ENCODE measurements at regions not wholly inside any gene's neighbourhood (a gene's known extent, or its start where the extent isn't known, plus 50 kb on each side); places are given as distances from the start of the nearest gene placed in this dataset.

- TF ChIP-seq, protein P1, sequence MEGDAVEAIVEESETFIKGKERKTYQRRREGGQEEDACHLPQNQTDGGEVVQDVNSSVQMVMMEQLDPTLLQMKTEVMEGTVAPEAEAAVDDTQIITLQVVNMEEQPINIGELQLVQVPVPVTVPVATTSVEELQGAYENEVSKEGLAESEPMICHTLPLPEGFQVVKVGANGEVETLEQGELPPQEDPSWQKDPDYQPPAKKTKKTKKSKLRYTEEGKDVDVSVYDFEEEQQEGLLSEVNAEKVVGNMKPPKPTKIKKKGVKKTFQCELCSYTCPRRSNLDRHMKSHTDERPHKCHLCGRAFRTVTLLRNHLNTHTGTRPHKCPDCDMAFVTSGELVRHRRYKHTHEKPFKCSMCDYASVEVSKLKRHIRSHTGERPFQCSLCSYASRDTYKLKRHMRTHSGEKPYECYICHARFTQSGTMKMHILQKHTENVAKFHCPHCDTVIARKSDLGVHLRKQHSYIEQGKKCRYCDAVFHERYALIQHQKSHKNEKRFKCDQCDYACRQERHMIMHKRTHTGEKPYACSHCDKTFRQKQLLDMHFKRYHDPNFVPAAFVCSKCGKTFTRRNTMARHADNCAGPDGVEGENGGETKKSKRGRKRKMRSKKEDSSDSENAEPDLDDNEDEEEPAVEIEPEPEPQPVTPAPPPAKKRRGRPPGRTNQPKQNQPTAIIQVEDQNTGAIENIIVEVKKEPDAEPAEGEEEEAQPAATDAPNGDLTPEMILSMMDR (IDR thresholded peaks at IDR 0.05), result no peak
- TF ChIP-seq ESRRA (IDR thresholded peaks at IDR 0.05; ENCODE audit: borderline replicate concordance, low read length) (no peak), USF2 (IDR thresholded peaks at IDR 0.05) (no peak)
These were observed 156.5 kb upstream of the FOXA2 start for GRCh38 chr20:22740829-22741228.
